Loucy (cell line): ENCODE measurements at regions not wholly inside any gene's neighbourhood (a gene's known extent, or its start where the extent isn't known, plus 50 kb on each side); places are given as distances from the start of the nearest gene placed in this dataset.

Experiments used
- EZH2phosphoT487 ChIP-seq: fragments of 200-600 bp; IDR thresholded peaks from 2 replicates; pipeline ENCODE4 v1.6.1; 2018; ENCODE audit warnings: antibody characterized with exemption, mild to moderate bottlenecking, moderate library complexity, borderline replicate concordance
- TF ChIP-seq, protein P1 (sequence below): fragments of 200-600 bp; sonication (generic); conservative IDR thresholded peaks from 2 replicates; pipeline ENCODE4 v1.5.1; 2014; ENCODE audit warnings: mild to moderate bottlenecking, antibody characterized with exemption, low read length

DNA sequence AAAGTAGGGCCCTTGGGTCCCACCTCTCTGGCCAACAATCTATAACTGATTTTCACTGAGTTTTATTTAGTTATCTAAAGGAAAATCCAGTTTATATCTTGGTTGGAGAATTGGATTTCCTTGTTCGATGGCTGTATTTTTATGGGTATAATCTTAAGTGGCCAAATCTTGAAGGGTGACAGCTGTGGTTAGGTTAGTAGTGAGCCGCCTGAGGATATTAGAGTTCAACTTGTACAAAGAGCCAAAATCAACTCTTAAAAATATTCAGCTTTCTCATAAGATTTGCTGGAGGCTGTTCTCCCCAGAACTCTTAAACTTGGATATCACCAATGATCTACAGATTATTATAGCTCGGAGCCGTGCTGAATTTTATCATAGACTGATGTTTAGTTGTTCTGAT lies 54.6 kb upstream of the UNC5C start:
- TF ChIP-seq, protein P1, sequence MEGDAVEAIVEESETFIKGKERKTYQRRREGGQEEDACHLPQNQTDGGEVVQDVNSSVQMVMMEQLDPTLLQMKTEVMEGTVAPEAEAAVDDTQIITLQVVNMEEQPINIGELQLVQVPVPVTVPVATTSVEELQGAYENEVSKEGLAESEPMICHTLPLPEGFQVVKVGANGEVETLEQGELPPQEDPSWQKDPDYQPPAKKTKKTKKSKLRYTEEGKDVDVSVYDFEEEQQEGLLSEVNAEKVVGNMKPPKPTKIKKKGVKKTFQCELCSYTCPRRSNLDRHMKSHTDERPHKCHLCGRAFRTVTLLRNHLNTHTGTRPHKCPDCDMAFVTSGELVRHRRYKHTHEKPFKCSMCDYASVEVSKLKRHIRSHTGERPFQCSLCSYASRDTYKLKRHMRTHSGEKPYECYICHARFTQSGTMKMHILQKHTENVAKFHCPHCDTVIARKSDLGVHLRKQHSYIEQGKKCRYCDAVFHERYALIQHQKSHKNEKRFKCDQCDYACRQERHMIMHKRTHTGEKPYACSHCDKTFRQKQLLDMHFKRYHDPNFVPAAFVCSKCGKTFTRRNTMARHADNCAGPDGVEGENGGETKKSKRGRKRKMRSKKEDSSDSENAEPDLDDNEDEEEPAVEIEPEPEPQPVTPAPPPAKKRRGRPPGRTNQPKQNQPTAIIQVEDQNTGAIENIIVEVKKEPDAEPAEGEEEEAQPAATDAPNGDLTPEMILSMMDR = no peak
- TF ChIP-seq EZH2phosphoT487 = no peak
